GM08714 (cell line): ENCODE measurements at regions not wholly inside any gene's neighbourhood (a gene's known extent, or its start where the extent isn't known, plus 50 kb on each side); places are given as distances from the start of the nearest gene placed in this dataset.
"Not testable (repeated sequence)": the region's sequence is repeated elsewhere in the genome, so short reads cannot be mapped to it uniquely, and the experiment has no call there.

Source experiments
- H3K4me3 ChIP-seq: fragments of 200-500 bp; sonication (Bioruptor generic); 2 replicates; pipeline ENCODE4 v1.5.1; 2014; ENCODE audit warnings: mild to moderate bottlenecking, low read length, inconsistent platforms
- ZNF274 ChIP-seq: IDR thresholded peaks from 2 replicates; pipeline ENCODE4 v1.6.1; 2012; ENCODE audit warnings: mild to moderate bottlenecking, low read depth, low read length

DNA sequence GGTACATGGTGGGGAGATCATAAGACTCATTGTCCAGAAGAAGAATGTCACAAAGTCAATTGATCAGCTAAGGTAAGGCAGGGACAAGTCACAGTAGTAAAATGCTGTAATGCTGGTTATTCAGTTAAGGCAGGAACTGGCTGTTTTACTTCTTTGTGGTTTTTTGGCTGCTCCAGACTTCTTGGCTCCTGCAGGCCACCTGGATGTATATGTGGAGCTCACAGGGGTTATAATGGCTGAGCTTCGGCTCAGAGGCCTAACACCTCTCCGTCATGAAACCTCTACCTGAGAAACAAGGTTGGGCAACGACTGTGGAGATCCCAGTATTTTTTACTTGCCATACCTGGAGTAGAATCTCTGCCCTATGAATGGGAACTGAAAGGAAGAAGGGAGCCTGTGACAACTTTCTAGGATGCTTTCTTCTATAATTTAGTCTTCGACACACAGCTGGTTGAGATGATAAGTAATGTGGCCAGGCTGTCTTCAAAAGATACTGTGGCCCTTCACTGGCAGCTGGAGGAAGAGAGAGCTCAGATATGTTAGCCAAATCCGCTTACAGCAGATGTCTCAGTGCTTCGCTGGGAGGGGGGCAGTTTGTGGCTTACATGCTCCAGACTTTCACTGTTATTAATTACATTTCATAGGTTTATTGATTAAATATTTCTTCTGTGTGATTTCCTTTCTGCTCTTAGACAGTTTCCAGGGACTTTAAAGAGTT is 887.8 kb downstream of the IGSF11 start:
- TF ChIP-seq ZNF274: no peak
- H3K4me3 ChIP-seq: no peak overlapping the region

DNA sequence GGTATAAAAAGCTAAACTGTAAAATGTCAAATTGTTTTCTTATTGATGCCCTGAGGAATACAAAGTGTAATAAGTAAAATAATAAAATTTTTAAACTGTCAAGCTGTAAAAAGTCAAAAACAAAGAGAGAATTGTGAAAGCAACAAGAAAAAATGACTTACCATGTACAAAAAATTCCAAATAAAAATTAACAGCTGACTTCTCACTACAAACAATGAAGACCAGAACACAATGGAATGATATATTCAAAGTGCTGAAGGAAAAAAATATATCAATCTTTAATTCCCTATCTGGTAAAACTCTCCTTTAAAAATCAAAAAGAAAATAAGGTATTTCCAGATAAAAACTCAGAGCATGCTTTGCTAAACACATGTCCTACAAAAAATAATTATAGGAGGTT is 883.5 kb downstream of the IGSF11 start:
- TF ChIP-seq ZNF274: no peak
- no peak overlapping the region for H3K4me3 ChIP-seq

DNA sequence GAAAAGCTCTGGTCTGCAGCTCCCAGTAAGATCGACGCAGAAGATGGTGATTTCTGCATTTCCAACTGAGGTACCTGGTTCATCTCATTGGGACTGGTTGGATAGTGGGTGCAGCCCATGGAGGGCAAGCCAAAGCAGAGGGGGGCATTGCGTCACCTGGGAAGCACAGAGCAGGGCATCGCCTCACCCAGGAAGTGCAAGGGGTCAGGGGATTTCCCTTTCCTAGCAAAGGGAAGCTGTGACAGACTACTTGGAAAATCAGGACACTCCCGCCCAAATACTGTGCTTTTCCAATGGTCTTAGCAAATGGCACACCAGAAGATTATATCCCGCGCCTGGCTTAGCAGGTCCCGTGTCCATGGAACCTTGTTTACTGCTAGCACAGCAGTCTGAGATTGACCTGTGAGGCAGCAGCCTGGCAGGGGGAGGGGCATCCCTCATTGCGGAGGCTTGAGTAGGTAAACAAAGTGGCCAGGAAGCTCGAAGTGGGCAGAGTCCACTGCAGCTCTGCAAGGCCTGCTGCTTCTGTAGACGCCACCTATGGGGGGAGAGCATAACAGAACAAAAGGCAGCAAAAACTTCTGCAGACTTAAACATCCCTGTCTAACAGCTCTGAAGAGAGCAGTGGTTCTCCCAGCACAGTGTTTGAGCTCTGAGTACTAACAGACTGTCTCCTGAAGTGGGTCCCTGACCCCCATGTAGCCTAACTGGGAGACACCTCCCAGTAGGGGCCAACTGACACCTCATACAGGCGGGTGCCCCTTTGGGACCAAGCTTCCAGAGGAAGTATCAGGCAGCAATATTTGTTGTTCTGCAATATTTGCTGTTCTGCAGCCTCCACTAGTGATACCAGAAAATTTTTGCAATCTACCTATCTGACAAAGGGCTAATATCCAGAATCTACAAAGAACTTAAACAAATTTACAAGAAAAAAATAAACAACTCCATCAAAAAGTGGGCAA is 871.7 kb downstream of the IGSF11 start:
- not testable (repeated sequence) for H3K4me3 ChIP-seq

DNA sequence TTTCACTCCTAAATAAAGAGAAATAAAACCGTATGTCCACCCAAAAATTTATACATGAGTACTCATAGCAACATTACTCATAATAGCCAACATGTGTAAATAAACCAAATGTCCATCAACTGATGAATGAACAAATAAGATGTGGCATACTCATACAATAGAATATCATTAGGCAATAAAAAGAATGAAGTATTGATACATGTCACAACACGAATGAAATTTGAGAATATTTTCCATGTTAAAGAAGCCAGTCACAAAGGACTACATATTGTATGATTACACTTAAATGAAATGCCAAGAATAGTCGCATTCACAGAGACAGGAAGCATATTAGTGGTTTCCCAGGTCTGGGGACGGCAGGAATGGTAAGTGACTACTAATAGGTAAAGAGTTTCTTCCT is 869.2 kb downstream of the IGSF11 start:
- H3K4me3 ChIP-seq: no peak overlapping the region
- TF ChIP-seq ZNF274: no peak

DNA sequence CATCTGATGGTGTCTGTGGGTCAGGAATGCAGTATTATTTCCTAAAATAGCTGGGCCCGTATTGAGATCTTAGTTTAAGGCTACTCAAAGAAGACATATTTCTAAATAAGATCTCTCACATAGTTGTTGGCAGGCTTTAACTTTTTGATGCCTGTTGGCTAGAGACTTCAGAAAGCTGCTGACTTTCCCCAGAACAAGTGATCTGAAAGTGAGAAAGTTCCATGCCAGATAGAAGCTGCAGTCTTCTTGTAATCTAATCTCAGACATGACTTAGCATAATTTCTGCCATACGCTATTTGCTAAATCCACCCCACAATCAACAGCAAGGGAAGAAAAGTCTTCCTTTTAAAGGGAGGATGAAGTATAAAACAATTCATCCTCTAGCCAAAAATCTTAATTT is 867.1 kb downstream of the IGSF11 start:
- no peak overlapping the region for H3K4me3 ChIP-seq
- TF ChIP-seq ZNF274: no peak

DNA sequence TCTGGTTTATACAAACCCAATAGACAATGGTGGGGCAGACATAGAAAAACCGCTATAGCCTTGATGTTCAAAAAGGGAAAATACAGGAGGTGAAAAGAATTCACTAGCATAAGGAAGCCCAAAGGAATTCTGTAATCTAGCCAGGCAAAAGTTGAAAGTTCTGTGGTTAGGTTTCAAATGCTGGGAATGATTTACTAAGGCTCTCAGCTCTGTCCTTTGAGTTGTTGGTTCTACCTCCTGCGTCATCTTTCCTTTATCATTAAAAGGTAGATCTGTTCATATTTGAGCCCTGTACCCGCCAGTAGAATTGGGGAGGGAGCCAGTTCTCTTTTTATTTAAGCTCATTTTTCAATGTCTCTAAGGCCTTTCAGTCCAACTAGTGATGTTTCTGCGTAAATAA is 866.5 kb downstream of the IGSF11 start:
- no peak for TF ChIP-seq ZNF274
- no peak overlapping the region for H3K4me3 ChIP-seq

DNA sequence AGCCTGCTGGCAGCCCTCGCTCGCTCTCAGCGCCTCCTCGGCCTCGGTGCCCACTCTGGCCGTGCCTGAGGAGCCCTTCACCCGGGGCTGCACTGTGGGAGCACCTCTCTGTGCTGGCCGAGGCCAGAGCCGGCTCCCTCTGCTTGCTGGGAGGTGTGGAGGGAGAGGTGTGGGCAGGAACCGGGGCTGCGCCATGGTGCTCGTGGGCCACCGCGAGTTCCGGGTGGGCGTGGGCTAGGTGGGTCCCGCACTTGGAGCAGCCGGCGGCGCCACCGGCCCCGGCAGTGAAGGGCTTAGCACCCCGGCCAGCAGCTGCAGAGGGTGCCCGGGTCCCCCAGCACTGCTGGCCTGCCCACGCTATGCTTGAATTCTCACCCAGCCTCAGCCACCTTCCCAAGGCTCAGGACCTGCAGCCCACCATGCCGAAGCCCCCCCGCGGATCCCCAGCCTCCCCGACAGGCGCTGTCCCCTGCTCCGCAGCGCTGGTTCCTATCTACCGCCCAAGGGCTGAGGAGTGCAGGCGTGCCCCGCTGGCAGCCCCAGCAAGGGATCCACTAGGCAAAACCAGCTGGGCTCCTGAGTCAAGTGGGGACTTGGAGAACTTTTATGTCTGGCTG is 863.3 kb downstream of the IGSF11 start:
- no peak overlapping the region for H3K4me3 ChIP-seq
- no peak for TF ChIP-seq ZNF274

DNA sequence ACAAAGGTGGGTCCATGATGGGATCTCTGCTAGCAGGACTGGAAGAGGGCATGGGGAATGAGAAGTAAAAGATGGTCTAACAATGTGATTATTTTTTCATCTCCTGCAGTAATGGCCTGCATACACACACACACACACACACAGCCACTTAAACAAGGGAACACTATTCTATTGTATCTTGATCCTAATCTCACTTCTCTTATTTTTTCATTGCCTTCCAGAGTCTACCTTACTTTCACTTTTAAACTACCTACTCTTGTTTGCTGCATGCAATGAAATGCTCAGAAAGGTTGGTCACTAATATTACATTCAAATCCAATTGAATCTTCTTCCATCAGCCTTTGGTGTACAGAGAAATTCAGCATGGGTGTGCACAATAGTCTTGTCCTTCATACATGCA is 853.8 kb downstream of the IGSF11 start:
- TF ChIP-seq ZNF274: no peak
- H3K4me3 ChIP-seq: no peak overlapping the region

DNA sequence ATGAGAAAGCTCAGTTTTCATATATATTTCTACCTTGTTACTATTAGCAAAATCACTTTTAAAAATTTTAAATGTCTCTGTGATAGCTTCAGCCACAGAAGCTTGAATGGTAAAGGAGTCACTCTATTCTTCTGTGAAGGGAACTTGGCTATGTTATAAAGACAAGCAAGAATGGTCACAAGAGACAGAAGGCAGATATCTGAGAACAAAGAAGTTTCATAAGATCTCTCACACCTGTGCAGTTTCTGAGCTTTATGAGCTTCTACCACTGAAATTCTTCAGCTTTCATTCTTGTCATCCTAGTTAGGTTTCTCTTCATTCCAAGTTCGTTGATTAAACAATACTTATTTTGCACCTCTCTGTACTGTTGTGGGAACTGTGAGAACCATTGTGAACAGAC is 853.4 kb downstream of the IGSF11 start:
- no peak for TF ChIP-seq ZNF274
- H3K4me3 ChIP-seq: no peak overlapping the region

DNA sequence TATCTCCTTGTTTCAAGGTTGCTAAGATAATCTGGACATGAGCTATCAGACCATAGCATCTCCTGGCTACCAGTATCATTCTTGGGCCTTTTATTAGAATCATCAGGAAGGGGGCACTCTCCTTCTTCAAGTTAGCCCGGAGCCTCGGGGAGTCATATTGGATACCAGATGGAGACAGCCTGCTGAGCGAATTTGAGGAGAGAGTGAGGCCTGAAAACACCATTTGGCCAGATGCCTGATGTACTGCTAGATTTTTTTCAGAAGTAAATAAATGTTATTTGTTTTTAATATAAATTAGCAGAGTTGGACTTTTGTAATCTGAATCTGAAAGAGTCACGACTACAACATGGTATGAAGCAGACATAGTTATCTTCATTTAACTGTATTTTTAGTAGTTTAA is 848.6 kb downstream of the IGSF11 start:
- TF ChIP-seq ZNF274: no peak
- H3K4me3 ChIP-seq: no peak overlapping the region

DNA sequence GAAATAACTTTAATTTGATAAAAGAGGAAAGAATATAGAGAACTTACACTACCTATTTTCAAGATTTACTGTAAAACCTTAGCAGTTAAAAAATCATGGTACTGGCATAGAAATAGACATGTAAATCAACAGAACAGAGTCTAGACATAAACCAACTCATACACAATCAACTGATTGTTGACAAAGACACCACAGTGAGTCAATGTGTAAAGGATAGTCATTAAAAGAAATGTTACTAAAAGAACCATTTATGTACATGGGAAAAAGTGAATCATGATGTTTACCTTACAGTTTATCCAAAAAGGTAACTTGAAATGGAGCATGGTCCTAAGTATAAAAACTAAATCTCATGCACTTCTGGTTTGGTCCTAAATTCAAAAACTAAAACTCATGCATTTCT is 847.4 kb downstream of the IGSF11 start:
- H3K4me3 ChIP-seq: no peak overlapping the region
- no peak for TF ChIP-seq ZNF274

DNA sequence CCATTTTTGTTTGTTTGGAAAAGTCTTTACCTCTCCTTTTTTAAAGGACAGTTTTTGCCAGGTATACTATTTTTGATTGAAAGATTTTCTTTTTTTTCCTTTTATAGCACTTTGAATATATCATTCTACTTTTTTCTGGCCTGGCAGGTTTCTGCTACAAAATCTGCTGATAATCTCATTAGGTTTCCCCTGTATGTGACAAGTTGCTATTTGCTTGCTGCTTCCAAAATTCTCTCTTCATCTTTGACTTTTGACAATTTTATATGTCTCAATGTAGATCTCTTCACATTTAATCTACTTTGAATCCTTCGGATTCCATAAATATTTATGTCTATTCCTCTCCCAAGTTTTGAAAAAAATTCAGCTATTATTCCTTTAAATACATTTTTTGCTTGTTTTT is 838.5 kb downstream of the IGSF11 start:
- TF ChIP-seq ZNF274: no peak

DNA sequence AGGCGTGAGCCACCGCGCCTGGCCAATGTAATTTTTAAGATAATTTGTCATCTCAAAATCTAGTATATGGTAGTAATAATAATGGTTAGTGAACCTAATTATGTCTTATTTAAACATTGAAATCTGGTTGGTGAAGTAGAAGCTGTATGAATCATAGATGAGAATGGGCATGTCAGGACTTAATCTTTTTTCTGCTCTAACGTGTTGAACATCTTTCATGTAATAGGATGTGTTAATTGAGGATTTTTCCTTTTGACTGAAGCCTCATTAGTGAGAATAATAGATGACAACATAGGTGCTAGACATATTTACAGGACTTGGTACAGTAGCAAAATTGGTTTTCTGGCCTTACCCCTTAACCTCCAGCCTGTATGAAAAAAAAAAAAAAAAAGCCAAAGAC is 835.6 kb downstream of the IGSF11 start:
- TF ChIP-seq ZNF274: no peak
- H3K4me3 ChIP-seq: no peak overlapping the region

More for the DNA sequence above, 838.5 kb downstream of the IGSF11 start:
- no peak overlapping the region for H3K4me3 ChIP-seq

DNA sequence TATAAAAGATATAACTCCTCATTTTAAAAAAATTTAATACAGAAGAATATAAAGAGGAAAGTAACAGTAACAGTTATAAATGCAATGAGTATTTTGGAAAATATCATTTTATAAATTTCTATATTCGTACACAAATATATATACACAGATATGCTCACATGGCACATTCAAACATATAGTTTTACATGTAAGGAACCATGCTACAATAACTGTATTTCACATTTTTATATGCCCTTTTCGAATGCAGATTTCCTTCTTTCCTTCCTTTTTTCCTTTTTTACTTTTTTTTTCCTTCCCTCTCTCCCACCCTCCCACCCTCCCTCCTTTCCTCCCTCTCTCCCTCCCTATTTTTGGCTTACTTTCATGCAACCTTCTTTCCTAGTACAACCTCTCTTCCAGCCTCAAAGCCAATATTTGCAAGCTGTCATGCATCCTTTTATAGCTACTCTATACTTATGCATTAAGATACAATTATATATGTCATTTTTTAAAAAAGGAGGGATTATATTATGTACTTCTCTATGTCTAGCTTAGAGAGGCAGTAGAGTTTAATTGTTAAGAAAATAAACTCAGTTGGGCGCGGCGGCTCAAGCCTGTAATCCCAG is 830.5 kb downstream of the IGSF11 start:
- TF ChIP-seq ZNF274: no peak
- no peak overlapping the region for H3K4me3 ChIP-seq
